Hepatocyte (in vitro differentiated cells): ENCODE measurements at regions not wholly inside any gene's neighbourhood (a gene's known extent, or its start where the extent isn't known, plus 50 kb on each side); places are given as distances from the start of the nearest gene placed in this dataset.

Experiments used
- DNase-seq: peaks from one replicate; pipeline ENCODE4 v3.0.0-alpha.2; 2016; ENCODE audit warnings: low spot score
- H2AFZ ChIP-seq: fragments of 200-600 bp; sonication (generic); 2 replicates; pipeline ENCODE4 v1.6.0; 2016; ENCODE audit warnings: antibody characterized with exemption, mild to moderate bottlenecking
- H3K27ac ChIP-seq: fragments of 200-600 bp; sonication (generic); 2 replicates; pipeline ENCODE4 v1.5.1; 2016; ENCODE audit warnings: mild to moderate bottlenecking
- H3K27me3 ChIP-seq: fragments of 200-600 bp; sonication (generic); 2 replicates; pipeline ENCODE4 v1.6.1; 2016
- H3K36me3 ChIP-seq: fragments of 200-600 bp; sonication (generic); replicated peaks from 2 replicates; pipeline ENCODE4 v1.5.1; 2016; ENCODE audit warnings: low read depth; ENCODE audit not compliant: insufficient read depth
- H3K4me1 ChIP-seq: fragments of 200-600 bp; sonication (generic); 2 replicates; pipeline ENCODE4 v1.5.1; 2016; ENCODE audit warnings: mild to moderate bottlenecking, moderate library complexity; ENCODE audit not compliant: insufficient read depth
- H3K4me2 ChIP-seq: fragments of 200-600 bp; sonication (generic); 2 replicates; pipeline ENCODE4 v1.6.0; 2016
- H3K4me3 ChIP-seq: fragments of 200-600 bp; sonication (generic); 2 replicates; pipeline ENCODE4 v1.5.1; 2016; ENCODE audit warnings: mild to moderate bottlenecking
- H3K79me2 ChIP-seq: fragments of 200-600 bp; sonication (generic); 2 replicates; pipeline ENCODE4 v1.6.0; 2017; ENCODE audit warnings: mild to moderate bottlenecking
- H3K9me2 ChIP-seq: fragments of 200-600 bp; sonication (generic); replicated peaks from 2 replicates; pipeline ENCODE4 v1.6.0; 2017; ENCODE audit warnings: mild to moderate bottlenecking; ENCODE audit not compliant: insufficient read depth
- H3K9me3 ChIP-seq: fragments of 200-600 bp; sonication (generic); 2 replicates; pipeline ENCODE4 v1.5.1; 2016; ENCODE audit warnings: low read depth, mild to moderate bottlenecking
- H4K20me1 ChIP-seq: fragments of 200-600 bp; sonication (generic); 2 replicates; pipeline ENCODE4 v1.6.0; 2016; ENCODE audit warnings: mild to moderate bottlenecking; ENCODE audit not compliant: insufficient read depth, poor library complexity, severe bottlenecking
- CTCF ChIP-seq: fragments of 200-600 bp; sonication (generic); IDR thresholded peaks from 2 replicates; pipeline ENCODE4 v1.5.1; 2016; ENCODE audit warnings: antibody characterized with exemption, mild to moderate bottlenecking; ENCODE audit not compliant: poor library complexity
- EZH2 ChIP-seq: fragments of 200-600 bp; sonication (generic); IDR thresholded peaks from 2 replicates; pipeline ENCODE4 v1.6.1; 2016; ENCODE audit warnings: antibody characterized with exemption, mild to moderate bottlenecking, borderline replicate concordance
- EZH2phosphoT487 ChIP-seq: fragments of 200-600 bp; sonication (generic); IDR thresholded peaks from one replicate; pipeline ENCODE4 v1.6.1; 2018; ENCODE audit warnings: antibody characterized with exemption, mild to moderate bottlenecking, low read depth, moderate library complexity; ENCODE audit not compliant: unreplicated experiment, severe bottlenecking
- WGBS: methylation state at CpG from one replicate; pipeline ENCODE4 v1.1.6; 2016; ENCODE audit warnings: low lambda C conversion rate; ENCODE audit errors: missing lambda C conversion rate; 5-methylcytosine and 5-hydroxymethylcytosine counted together

GRCh38 chr10:36349445-36350078 lies 707.5 kb upstream of the FZD8 start:
- Histone ChIP-seq H3K4me2 (peak overlapping the region; percentile 44), H3K4me3 (no peak overlapping the region), H2AFZ (peak overlapping the region; percentile 27), H3K4me1 (no peaks in the 10 kb centered on the region), H3K9me2 (no peaks in the 10 kb centered on the region), H3K36me3 (no peaks in the 10 kb centered on the region), H3K9me3 (no peaks in the 10 kb centered on the region), H3K79me2 (no peaks in the 10 kb centered on the region), H3K27ac (no peak overlapping the region), H3K27me3 (no peaks in the 10 kb centered on the region), H4K20me1 (no peaks in the 10 kb centered on the region)
- TF ChIP-seq EZH2phosphoT487 (no peak), EZH2 (no peak), CTCF (no peak)
- 37% methylated on average over 8 of the region's 8 CpGs for WGBS
- peak; percentile 48 for DNase-seq

- H3K9me3 ChIP-seq: no peaks in the 10 kb centered on the region
- H3K4me3 ChIP-seq: no peak overlapping the region
- H3K27ac ChIP-seq: no peak overlapping the region
- no peaks in the 10 kb centered on the region for H3K79me2 ChIP-seq
- no peaks in the 10 kb centered on the region for H3K4me1 ChIP-seq
- no peak overlapping the region for H2AFZ ChIP-seq
- no peak for DNase-seq
- no peaks in the 10 kb centered on the region for H4K20me1 ChIP-seq
- no peak for TF ChIP-seq EZH2phosphoT487
- no peak for TF ChIP-seq EZH2
- TF ChIP-seq CTCF: no peak
- no peaks in the 10 kb centered on the region for H3K9me2 ChIP-seq
- no peak overlapping the region for H3K4me2 ChIP-seq
- no peaks in the 10 kb centered on the region for H3K36me3 ChIP-seq
- no peaks in the 10 kb centered on the region for H3K27me3 ChIP-seq
Observed at GRCh38 chr10:36345807-36346206, 703.7 kb upstream of the FZD8 start.

- H3K27ac ChIP-seq: no peak overlapping the region
- DNase-seq: no peak
- no peak overlapping the region for H3K4me2 ChIP-seq
- H4K20me1 ChIP-seq: no peaks in the 10 kb centered on the region
- no peaks in the 10 kb centered on the region for H3K4me1 ChIP-seq
- no peaks in the 10 kb centered on the region for H3K9me2 ChIP-seq
- no peaks in the 10 kb centered on the region for H3K27me3 ChIP-seq
- H3K36me3 ChIP-seq: no peaks in the 10 kb centered on the region
- no peaks in the 10 kb centered on the region for H3K9me3 ChIP-seq
- H3K4me3 ChIP-seq: no peak overlapping the region
- H3K79me2 ChIP-seq: no peaks in the 10 kb centered on the region
- no peak overlapping the region for H2AFZ ChIP-seq
- 91% methylated on average over 1 of the region's 1 CpG for WGBS
- TF ChIP-seq EZH2: no peak
- no peak for TF ChIP-seq CTCF
- TF ChIP-seq EZH2phosphoT487: no peak
Observed at GRCh38 chr10:36345175-36345533, 703.1 kb upstream of the FZD8 start.
